Lung microvascular endothelial cell (primary cell): ENCODE measurements at regions not wholly inside any gene's neighbourhood (a gene's known extent, or its start where the extent isn't known, plus 50 kb on each side); places are given as distances from the start of the nearest gene placed in this dataset.
"Not testable (repeated sequence)": the region's sequence is repeated elsewhere in the genome, so short reads cannot be mapped to it uniquely, and the experiment has no call there.

Source experiments
- DNase-seq, 2 donors: peaks; one replicate each; pipeline versions ENCODE4 v3.0.0 to v3.0.0-alpha.2; 2010; ENCODE audit warnings: low read depth in 2 of 2

DNA sequence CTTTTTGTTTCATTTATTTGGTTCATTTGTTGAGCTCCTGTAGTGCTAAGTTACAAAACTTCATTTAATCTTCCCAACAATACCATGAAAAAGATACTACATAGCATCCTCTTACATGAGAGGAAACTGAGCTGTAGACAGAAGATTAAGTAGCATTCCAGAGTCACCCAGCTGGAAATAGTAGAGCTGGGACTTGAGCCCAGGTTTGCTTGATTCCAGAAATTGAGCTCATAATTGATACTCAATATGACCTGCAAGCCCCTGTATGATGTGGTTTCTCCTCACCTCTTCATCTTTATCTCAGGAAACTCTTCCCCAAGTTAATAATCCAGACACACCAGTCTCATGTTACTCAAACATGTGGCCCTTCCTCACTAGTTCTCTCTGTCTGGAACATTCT lies 87.0 kb upstream of the DAAM1 start:
- DNase-seq: no peak

DNA sequence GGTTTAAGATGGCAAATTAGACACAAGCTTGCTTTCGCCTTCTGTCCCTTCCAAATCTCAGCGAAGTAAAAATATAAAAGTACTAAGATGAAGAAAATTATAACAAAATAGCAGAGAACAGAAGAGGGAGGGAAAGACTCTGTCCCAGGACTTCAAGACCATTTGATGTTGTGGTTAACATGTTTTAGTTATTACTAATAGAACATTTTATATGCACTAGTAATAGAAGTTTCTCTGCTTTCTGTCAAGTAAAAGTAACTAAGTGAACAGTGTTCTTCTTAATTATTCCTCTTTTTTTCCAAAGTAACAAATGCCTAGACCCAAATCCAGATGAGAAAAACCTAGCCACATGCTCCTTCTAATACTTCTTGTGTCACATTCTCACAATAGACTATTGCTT lies 85.1 kb upstream of the DAAM1 start:
- no peak for DNase-seq

DNA sequence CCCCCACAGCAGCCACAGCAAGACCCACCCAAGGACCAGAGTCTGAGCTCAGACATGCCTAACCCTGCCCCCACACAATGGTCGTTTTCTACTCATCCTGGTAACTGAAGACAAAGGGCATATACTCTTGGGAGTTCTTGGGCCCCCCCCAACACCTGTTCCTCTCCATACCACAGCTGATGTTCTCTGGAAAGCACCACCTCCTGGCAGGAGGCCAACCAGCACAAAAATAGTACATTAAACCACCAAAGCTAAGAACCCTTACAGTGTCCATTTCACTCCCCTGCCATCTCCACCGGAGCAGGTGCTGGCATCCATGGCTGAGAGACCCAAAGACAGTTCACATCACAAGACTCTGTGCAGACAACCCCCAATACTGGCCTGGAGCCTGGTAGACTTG lies 80.6 kb upstream of the DAAM1 start:
- DNase-seq: no peak

DNA sequence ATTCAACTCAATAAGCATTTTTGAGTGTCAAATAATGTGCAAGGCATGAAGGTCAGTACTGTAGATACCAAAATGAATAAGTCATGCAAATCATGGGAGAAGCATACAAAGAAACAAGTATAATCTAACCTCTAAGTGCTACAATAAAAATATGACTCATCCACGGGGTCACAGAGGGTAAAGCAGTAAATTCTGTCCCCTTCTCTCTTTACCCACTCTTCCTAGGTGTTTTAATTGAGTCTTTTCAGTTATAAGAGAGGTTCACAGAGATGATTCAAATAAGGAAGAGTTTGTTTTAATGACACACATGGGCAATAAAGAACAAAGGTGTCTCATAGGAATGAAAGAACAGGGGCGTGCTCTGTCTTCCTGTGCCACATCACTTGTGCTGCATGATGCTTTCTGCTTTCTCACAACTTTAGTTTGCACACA lies 71.5 kb upstream of the DAAM1 start:
- no peak for DNase-seq

DNA sequence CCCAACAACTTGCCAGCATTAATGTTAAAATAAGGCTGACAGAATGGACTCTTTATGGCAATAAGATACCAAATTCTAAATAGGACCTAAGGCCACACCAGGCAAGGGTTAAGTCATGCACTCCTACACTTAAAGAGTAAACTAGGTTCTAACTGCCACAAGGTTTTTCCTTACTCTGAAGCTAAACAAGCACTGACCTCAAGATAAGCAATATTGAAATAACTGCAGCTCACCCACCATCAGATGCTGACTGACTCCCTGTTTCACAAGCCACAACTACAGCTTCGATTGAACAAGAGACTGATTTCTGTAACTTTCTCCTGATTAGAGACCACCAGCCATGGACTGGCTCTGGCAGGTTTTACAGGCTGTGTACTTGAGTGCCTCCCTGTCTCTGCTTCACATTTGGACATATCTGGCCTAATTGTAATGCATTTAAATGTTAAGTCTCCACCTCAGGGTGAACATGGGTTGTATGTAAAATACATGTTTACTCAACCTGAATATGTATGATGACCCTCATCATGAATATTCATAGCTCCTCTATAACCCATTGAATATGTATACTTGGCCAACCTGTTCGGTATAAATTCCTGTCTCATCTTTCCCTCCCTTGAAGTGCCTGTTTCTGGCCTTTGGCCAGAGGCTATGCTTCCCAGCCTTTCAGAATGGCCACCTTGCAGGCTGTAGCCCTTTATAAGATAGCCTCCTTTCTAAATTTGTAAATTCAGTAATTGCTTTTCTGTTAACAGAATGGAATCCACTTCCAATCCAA lies 70.5 kb upstream of the DAAM1 start:
- DNase-seq: no peak

DNA sequence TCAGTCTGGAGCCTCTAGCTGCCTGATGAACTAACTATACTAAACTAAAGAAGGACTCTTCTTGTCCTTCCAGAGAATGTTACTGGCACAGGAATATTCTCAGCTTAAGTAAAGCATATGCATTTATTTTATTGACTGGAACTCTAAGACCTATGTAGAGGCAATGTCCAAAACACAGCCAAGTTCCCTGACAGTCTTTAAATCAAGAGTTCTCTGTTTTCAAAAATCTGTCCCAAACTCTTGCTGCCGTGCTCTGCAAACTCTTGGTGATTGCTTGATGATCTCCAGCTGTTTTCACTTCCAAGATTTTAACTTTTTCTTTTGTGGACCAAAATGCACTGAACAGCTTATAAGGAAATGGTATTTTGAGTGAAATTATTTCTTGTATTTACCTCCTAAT lies 67.5 kb upstream of the DAAM1 start:
- no peak for DNase-seq

DNA sequence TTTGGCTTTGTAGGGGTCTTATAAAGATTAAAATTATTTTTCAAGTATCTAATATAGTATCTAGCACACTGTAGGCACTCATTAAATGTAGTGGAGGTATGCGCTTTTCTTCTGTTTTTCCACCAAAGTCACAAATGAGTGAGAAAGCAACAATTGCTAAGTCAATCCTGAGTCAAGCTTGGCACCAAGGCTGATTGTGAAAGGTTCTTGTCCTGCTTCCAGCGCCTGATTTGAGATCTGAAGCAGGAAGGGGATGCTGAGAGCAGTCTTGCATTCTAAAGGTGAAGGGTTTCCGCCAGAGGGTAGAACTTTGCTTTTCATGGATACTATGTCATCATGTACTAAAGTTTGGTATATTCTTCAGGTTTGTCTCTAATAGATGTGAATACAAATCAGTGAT lies 64.9 kb upstream of the DAAM1 start:
- DNase-seq: no peak

DNA sequence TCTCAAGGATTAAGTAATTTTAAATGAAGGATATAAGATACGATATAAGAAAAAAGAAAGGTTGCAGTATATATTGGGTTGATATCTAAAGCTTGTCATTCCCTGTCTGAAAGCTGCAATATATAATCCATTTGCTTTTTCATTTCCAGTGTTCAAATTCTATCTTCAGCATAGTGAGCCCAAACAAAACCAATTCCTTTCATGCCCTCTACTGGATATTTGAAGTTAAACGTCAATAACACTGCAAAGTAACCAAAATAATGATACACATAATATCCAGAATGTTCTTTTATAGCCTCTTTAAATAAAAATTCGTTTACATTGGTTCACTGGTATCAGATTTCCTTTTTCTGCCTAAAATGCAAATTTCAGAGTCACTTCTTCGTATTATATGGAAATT lies 64.5 kb upstream of the DAAM1 start:
- DNase-seq: peak; percentile 7 to 9

DNA sequence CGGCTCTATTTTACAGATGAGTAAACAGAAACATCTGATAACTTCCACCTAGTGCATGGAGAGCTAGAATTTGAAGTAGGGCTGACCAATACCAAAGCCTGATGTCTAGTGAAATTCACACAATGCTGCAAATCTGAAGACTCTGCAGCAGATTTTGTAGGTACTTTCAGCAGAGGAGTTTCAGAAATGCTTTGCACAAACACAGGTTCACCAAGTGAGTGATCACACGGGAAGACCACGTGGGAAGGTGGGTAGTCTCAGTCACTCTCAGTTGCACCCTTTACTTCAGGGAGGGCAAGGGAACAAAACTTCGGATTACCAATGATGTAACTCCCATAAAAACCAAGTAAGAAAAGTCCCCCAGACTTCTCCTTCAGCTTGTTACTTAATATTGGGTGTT lies 63.3 kb upstream of the DAAM1 start:
- no peak for DNase-seq

DNA sequence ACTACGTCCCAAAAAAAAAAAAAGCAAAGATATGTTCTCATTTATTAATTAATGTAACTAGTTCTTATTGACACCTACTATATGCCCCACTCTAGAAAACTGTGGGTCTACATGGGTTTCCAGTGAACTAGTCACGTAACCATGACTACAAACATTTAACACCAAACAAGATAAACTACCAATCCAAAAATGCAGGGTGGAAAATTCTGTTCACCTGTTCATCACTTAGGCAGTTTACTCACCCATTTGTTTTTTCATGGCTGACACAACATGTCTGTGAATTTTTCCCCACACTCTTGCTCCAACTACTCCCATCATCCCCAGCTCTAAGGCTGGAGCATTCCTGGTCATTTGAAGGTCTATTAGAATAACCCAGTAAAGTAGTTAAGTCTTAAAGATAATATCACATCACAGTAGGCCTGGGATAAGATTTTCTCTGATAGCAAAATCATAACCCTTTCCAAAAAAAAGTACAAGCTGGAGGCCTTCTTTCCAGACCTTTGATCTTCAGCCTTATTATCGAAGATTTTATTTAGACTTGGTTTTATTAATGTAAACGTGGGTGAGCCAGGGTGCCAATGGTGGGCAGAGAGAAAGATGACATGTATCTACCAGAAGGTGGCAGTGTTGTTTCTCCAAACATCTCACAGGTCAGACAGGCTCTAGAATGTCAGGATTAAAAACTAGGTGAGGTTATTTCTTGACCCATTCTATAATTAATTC lies 61.6 kb upstream of the DAAM1 start:
- peak; percentile 69 to 75 for DNase-seq

DNA sequence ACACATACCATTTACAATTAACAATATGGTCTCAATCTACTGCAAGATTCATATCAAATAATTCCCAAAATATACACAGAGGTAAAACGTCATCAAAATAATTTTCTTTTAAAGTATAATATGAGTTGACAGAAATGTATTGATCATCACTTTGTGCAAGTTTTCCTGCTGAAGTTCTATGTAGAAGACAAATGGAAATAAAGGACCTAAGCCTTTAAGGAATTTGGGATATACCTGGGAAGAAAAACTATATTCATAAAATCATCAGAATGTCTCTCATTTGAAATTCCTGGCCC lies 61.1 kb upstream of the DAAM1 start:
- DNase-seq: no peak

DNA sequence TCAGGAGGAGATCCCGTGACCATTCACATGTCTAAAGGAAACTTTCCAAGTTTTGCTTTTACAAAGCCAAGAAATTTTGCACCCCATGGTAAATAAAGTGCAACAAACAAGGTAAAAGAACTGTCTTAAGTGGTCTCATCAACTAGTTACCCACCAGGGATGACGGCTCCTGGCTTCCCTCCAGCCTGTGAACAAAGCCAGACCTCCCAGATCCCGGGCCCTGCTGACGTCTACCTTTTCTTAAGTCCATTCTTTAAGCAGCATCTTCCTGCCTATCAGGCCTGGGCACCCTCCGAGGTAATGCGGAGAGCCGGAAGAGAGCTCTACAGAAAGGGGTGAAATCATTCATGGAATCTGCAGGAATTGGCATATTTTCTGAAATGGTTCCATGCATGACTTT lies 58.0 kb upstream of the DAAM1 start:
- no peak for DNase-seq

DNA sequence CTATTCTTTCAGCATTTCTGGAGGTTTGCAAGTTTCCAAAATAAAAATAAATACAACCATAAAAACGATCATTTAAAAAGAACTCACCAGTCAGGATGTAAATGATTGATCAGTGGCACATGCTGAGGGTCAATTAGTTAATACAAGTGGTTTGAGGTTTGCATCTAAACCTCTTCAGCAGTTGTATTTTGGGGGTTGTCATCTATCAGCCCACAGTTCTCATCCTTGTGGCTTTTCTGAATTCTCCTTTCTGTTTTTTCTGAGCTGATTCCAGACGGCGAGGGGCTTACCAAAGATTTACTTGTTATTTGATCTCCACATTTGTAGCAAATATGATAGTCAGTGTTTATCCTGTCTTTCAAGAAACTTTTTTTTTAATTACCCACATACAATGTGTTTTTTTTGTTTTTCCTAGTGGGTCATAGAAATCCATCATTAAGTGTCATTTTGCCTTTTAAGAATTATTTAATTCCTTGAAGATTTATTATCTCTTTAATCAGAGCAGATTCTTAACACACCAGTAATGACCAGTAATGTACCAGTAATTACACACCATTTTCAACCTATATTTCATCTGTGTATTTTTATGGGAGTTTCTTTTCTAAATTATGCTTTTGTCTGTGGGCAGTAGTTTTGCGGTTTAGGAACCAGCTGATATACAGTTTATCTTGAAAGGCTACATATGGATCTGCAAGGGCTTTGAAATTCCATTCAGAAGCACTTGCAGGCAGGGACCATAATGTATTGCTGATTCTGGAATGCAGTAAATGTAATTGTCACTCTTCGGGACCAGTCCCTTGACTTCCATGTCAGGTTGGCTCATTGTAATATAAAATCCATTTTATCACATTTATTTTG lies 56.3 kb upstream of the DAAM1 start:
- DNase-seq: no peak

DNA sequence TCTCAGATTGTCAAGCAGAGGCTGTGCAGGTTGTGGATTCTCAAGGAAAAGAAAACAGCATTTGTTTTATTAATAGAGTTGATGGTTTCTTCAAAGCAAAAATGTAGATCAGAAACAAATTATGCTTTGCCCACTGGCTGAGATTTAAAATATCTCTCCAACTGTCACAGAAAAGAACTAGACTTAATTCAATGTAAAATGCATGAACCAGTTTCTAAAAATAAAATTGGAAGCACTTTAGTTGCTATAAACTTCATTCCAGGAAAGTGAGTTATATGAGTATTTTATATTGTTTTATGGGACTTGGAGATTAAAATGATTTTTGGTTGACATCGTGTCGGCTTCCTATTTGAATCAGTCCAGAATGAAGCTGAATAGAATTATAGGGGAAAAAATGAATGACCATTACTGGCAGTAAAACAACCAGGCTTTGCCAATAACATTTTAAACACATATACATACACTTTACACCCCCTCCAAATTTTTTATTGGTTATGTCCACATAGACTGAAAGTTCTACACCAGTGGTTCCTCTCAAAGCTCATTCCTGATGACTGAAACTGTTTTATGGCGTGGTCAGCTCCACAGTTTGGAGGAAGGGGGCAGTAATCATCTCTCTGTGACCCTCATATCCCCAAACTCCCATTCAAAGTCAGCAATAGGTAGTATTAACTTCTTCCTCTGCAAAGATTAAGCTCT lies 55.5 kb upstream of the DAAM1 start:
- peak; percentile 31 to 34 for DNase-seq

DNA sequence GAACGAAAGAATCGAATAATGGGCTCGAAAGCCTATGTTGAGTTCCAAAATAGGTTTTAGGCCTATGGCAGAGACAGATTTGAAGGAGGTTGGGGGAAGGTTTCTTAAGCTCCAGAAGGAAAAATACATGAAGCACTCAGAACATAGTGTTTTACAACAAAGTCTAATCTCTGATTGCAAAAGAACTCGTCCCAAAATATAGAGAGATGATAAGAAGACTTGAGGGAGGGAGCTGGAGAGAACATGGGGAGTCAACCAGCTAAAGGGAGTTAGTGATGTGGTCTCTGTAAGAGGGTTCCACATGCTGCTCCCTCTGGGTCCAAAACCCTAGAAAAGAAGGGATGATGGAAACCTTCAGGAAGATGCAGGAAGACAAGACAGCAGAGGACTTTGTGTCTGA lies 54.8 kb upstream of the DAAM1 start:
- no peak for DNase-seq

DNA sequence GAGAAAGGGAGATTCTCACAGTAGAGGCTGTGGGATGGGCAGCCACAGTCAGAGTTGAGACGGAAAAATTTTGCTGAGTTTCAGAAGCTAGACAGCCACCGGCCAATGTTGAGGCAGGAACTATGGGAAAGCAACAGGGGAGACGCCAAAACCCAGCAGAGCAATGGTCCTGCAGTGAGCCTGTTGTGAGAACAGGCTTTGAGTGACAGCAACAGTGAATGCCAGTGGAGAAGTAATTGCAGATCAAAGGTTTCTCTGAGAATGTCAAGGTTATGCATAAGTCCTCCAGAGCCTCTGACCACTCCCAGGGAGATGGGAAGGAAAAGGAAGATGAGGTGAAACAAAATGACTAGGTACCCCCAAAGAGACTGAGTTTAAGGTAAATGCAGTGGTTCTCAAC lies 54.2 kb upstream of the DAAM1 start:
- DNase-seq: no peak

DNA sequence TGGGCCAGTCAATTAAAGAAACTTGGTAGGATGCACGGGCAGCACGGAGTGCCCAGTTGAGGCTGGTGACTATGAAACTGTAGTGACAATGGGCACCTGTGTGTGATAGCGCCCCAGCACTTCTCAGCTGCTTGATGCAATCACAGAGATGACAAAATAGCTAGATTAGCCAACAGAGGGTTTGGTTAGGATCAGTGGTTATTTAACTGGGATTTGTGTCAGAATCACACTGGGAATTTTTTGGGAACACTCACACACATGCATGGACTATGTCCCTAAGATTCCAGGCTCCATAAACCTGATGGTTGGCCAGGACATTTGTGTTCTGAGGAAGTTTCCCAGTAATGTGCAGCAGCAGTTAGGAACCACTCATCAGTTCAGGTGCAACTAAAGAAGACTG lies 51.2 kb upstream of the DAAM1 start:
- no peak for DNase-seq

DNA sequence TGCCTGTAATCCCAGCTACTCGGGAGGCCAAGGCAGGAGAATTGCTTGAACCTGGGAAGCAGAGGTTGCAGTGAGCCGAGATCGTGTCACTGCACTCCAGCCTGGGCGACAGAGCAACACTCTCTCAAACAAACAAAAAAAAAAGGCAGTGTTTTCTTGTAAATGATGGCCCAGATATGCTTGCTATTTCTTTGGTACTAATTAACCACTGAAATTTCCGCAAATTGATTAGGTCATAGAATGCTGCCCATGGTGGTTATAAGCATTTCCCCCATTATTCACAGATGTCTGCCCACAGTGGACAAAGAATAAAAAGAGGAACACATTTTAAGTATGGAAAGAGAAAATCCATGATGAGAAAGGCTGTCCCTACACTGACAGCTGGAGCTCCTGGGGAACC lies 49.9 kb upstream of the DAAM1 start:
- DNase-seq: not testable (repeated sequence)
